HG02610 (cell line): ENCODE measurements at regions not wholly inside any gene's neighbourhood (a gene's known extent, or its start where the extent isn't known, plus 50 kb on each side); places are given as distances from the start of the nearest gene placed in this dataset.
A peak's percentile ranks its signal among the peaks of the same experiment; 100 is the strongest.
"Not testable (repeated sequence)": the region's sequence is repeated elsewhere in the genome, so short reads cannot be mapped to it uniquely, and the experiment has no call there.

ENCODE experiments used
- ATAC-seq: cut with Tn5 transposase; IDR thresholded peaks from one replicate; pipeline ENCODE4 v1.9.1; 2021; ENCODE audit warnings: mild to moderate bottlenecking, moderate library complexity; ENCODE audit not compliant: unreplicated experiment

DNA sequence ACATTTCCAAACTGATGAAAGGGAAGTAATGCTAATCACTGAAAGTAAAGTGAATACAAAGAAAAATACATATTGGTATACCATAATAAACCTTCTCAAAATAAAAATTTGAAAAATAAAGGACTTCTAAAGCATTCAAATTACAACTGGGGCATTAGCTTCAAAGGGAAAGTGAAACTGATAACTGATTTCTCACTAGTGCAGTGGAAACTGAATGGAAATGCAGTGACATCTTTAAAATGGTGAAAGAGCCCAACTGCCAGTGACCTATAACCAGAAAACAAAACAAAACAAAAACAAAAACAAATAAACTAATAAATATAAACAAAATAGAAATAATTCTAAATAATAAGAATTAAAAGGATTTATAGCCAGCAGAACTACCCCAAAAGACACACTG is 297.5 kb upstream of the GRIN3A start:
- peak; percentile 93 for ATAC-seq

DNA sequence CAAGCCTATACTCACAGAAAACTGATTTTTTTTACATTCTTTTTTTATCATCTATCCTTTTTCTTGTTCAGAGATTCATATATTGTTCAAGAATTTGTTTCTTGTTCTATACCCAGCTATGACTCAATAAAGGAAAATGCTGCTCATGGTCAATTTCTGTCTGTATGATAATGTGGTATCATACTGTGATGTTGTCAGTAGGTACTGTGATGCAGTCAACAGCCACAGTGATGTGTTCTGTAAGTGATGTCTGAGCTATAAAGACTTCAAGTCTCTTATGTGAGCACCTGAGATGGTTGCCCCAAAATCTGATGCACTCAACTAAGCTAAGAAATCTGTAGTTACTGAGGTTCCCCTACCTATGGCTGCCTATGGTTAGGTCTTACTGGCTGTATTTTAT is 294.2 kb upstream of the GRIN3A start:
- no peak for ATAC-seq

DNA sequence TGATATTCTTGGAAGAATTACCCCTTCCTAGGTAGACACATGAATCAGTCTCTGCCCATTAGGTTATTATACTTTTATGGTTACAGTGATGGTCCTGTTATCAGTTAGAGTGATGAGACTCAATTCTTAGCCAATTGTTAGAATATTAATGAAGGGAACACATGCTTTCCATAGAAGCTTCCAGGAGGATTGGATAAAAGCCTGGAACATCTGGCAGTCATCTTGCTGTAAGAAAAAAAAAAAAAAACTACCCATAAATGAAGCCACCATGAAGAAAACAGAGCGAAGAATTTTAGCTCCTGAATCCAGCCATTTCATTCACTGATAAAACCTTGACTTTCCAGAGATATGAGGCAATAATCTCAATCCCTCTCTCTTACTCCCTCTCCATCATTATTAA is 262.5 kb upstream of the GRIN3A start:
- no peak for ATAC-seq

DNA sequence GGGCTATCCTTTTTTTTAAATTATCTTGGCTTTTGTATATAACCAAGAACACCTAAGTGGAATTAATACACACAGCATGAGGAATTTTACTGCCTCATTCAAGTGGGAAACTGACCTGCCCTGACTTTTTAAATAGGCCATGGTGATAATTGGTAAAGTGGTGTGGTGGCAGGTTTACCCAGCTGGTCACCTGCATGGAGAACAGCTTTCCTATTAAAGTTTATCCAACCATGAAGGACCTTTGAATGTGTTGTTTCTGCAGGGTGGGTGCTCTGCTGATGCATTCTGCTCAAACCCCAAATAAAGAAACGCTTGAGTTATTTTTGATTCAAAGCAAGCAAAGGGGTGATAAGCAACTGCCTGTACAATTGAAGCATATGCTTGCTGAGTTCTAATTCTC is 261.0 kb upstream of the GRIN3A start:
- ATAC-seq, result no peak

DNA sequence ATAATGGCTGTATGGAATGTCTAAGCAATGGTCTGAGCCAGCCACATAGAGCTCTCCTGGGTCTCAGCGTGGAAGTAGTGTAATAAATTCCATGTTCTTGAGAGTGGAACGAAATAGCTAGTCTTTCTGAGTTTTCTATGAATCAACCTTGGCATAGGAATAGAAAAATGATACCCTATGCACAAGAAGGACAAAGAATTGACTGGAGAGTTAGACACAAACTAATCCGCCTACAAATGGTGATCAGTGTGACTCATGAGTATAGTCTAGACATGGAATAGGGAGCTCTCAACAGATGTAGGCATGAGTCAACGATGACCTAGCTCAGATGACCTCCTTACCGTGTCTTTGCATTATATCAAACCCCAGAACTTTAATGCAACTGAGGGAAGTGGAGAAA is 256.8 kb upstream of the GRIN3A start:
- no peak for ATAC-seq

DNA sequence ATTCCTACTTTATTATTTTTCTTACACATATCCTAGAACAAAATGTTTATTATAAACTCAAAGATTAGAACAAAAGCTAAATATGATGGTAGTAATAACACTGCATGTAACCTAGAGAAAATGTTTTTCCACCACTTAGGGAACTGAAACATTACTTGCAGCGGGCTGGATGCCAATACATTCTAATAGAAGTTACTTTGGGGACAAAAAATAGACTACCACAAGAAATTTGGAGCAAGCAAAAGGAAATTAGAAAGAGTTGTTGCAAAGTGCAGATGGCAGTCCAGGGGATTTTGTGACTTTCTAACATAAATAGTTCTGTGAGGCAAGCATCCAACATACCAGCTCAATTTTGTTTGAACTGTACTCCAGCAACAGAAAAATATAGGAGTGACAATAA is 255.3 kb upstream of the GRIN3A start:
- ATAC-seq, result no peak

DNA sequence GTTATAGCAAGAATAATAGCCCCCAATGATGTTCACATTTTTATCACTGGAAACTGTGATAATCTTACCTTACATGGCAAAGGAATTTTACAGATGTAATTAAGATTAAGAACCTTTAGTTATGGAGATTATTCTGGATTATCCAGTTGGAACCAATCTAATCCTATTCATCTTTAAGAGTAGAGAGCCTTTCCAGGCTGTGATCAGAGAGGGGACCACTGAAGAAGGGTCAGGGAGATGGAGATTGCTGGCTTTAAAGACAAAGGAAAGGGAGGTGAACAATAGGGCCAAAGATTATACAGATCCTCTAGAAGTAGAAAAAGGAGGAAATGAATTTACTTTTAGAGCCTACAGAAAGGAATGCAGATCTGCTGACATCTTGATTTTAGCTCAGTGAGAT is 253.5 kb upstream of the GRIN3A start:
- no peak for ATAC-seq

DNA sequence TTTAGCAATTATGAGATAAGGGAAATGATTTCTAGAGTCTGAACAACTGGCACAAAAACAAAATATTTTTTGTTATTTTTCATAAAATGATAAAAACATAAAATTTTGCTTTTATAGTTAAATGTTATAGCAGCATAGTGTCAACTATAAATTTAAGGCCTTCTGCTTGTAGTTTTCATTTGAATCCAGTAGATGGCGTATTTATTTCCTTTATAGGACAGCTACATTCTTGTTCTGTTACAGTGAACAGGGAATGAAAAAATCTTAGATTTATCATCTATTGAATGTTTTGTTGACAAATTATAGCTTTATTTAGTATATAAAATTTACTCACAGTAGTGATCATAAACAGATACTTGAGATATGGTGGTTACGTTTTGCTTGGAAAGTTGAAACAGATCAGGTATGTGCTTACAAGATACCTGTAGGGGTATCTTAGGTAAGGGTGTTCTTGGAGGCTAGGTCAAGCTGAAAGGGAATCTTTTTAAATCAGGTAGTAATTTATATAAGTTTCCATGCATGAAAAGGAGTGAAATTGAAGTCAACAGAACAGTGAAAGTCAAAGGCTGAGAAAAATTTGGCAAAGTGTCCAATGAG is 239.3 kb upstream of the GRIN3A start:
- ATAC-seq, result peak; percentile 83

DNA sequence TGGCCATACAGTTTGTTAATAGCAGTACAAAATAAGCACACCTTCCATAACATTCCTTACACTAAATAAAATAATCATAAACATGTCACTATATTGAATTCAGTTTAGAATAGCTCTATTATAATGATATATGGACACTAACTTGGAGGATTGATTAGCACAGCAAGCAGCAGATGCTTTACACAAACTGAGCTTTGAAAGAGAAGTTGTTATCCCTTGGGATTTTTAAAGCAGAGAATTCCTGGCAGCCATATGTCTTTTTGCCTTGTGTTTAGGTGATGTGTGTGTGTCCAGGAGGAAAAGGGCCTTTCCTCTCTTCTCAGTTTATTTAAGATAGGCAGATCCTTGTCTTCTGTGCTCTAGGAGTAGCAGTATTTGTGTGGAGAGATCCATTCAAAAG is 232.2 kb upstream of the GRIN3A start:
- no peak for ATAC-seq

DNA sequence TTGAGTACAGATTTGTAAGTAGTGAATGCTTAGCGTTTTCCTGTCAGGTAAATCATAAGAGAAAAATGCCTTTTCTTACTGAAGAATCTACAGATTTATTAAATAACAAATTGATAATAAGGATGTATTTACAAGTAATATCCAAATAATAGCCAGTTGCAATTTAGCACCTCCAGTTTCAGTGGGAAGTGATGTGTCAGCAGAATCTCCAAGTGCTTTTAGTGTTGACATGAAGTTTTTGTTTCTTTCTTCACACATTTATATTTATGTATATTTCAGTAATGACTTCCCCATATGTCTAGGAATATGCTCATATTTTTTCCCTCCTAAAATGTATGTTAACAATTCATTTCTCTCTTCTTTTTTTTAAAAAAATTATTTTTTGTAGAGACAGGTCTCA is 229.9 kb upstream of the GRIN3A start:
- ATAC-seq, result no peak

DNA sequence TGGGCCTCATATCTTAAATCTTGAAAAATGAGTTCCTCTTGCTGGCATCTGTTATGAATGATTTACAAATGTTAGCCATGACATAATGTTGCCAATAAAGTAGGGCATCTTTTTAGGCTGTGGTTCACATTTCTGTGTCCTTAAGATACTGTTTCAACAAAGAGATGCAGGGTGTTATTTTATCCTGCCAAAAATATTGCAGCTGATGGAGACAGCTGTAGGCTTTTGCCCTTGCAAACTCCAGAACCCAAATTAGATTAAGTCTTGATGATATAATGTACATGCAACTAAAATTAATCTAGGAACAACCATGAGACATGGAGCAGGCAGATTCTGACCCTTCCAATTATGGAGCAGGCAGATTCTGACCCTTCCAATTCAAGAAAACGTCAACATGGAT is 228.2 kb upstream of the GRIN3A start:
- no peak for ATAC-seq

DNA sequence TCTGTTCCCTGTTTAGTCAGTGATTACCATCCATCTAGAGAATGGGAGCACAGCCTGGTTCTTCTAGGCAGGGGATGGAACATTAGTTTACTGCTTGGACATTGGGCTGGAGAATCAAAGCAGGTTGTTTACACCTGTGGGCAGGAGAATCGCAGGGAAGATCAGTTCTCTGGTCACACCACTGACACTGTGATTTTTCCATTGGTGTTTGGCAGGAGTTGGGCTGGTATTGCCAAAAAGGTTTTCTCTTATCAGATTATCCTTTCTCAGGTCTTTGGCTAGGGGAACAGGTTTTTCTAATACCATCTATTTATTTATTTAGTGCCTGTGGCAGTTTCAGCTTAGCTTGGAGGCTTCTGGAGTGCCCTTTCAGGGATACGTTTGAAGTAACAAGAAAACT is 219.3 kb upstream of the GRIN3A start:
- no peak for ATAC-seq

DNA sequence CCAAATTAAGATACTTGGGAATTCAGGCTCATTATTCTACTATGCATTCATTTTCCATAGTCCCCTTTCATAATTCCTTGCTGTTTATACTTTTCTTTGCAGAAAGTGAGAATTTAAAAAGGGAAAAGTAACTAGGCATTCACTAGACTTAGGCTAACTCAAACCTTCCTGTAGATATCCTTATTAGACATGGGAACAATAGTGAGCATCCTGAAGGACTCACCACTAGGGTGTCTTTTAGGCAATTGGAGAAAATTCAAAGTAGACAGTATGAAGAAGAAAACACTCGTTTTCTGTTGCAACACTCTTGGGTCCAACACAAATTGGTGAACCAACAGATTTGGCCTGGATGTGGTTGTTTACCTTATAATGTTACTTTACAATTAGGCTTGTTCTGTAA is 213.2 kb upstream of the GRIN3A start:
- no peak for ATAC-seq

DNA sequence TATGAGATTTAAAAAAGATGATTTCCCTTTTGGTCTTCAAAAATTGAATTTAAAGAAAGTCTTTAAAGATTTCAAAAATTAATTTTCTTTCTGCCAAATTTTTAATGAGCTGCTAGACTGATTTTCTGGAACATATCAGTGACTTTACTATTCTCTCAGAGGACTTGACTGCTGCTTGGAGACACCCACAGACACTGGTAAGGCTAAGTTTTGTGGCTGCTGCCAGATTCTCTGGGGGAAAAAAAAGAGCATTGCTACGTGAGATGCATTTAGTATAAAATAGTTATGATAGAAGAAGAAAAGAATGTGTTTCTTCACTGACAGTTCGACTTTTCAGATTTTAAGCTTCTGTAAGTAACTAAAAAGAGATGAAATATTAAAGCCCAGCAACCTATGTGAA is 193.3 kb upstream of the GRIN3A start:
- ATAC-seq, result no peak

DNA sequence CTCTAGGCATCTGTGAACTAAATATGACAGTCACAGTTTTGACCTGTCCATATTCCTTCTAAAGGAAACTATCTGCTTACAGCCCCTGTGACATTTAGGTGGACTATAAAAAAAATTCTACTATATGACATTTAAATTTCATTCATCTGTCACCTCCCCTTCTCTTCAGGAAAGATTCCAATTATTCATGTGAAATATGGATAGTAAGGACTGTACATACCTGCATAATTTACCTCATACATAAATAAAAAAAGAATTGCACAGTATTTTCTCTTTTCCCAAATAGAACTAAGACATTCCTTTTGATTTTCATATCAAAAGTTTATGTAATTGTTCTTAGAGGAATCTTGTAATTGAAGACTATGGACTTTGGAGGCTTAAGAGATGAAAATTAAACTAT is 192.3 kb upstream of the GRIN3A start:
- no peak for ATAC-seq

DNA sequence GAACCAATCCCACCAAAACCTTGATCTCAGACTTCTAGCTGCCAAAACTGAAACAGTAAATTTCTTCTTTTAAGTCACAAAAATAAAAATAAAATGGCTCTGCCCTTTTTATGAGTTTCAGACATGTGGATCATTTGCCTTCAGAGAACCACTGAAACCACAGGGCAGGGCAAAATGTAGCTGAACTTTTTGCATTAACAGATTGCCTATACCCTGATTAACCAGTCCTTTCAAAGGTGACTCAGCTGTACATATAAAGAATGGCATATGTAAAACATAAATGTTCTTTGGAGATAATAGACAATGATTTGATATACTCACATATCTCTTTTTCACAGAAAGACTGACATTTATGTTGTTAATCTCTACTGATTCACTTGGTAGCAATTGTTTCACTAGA is 187.1 kb upstream of the GRIN3A start:
- no peak for ATAC-seq

DNA sequence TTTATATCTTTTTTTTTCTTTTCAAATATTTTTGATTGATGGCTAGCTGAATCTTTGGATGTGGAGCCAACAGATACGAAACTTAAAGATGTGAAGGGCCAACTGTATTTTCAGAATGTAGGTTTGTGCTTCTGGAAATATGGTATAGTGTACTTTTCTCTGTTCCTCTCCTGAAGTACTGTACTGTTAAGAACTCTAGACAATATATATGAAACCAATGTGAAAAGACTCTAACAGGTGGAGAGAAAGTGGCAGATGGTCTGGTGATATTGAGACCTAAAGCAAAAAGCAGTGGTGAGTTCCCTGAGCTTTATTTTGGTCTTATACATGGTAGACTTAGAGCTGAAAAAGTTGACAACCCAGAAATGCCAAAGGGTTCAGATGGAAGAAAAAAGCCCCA is 185.0 kb upstream of the GRIN3A start:
- no peak for ATAC-seq

DNA sequence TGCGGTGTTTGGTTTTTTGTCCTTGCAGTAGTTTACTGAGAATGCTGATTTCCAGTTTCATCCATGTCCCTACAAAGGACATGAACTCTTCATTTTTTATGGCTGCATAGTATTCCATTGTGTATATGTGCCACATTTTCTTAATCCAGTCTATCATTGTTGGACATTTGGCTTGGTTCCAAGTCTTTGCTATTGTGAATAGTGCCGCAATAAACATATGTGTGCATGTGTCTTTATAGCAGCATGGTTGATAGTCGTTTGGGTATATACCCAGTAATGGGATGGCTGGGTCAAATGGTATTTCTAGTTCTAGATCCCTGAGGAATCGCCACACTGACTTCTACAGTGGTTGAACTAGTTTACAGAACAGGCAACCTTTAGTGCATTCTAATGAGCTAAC is 178.5 kb upstream of the GRIN3A start:
- not testable (repeated sequence) for ATAC-seq

DNA sequence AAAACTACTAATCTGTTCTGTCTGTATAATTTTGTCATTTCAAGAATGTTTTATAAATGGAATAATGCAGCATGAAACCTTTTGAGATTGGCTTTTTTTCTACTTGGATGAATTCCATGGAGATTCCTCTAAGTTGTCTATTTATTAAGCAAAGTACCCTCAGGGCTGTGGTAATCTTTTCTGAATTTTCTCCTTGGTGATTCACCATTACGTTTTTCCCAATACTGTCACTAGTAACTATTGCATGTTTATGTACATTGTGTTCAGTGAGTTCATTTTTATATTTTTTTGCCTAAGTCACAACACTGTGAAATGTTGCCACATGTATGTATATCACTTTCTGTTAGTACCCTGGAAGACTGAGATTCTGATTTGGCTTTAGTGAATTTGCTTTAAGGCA is 177.0 kb upstream of the GRIN3A start:
- no peak for ATAC-seq

DNA sequence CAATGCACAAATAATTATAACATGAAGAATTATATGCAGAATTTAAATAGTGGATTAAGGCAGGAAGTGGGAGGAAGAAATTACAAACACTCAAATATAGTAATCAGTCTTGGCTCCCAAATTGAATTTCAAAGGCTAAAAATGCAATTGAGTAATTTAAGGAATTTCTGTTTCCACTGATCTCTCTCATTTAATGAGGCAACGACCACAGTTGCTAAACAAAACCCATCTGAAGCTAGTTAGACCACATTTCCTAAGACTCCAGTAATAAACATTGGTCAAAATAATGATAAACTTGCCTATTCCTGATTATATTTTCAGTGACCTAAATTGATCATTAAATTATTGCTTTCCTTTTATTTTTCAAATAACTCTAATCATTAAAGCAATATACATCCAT is 174.3 kb upstream of the GRIN3A start:
- ATAC-seq, result no peak

DNA sequence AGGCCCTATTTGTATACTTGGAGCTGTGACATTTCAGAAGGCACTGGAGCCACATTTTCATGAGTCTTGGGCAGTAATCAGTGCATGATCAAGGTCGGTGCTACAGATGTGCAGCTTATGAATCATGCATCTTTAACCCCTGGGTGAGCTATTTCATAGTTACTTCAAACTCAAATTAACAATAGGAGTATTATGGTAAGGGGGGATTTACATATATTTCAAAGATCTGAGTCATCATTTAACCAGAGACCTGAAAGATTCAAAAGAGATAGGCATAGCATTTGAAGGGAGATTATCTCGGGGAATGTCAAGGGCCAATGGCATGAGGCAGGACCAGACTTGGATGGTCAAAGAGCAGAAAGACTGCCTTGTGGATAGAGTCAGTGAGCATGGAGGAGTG is 169.0 kb upstream of the GRIN3A start:
- ATAC-seq, result no peak

DNA sequence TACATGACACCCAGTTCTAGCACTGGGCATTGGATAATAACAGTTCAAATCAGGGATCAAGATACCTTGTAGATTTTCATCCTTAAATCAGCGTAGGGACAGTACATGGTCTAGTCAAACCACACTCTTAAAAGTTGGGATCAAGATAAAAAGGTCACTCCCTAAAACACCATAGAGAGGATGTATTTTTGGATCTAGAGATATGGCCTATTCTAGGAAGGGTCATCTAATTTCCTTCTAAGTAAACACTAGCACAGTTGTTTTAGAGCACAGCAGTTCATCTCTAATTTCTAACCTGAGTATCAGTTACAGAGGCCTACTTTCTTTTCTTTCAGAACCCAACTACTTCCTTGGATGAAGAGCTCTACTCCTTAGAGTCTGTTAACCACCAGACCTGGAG is 166.4 kb upstream of the GRIN3A start:
- ATAC-seq, result no peak

DNA sequence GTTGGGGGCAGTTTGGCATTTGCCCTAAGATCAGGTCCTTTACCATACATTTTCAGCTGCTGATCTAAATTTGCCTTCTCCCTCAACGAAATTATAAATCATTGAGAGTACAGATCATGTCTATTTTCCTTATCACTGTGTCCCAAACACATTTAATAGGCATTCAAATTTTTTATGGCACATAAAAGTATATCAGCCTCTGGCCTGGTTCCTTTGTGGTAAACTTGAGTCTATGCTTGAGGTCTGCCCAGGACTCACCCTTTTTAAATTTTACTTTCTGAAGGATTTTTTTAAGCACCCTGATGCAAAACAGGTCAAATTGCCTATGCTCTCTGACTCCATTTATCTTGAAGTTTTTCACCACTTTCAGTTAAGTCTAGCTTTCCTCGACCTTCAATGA is 163.6 kb upstream of the GRIN3A start:
- no peak for ATAC-seq

DNA sequence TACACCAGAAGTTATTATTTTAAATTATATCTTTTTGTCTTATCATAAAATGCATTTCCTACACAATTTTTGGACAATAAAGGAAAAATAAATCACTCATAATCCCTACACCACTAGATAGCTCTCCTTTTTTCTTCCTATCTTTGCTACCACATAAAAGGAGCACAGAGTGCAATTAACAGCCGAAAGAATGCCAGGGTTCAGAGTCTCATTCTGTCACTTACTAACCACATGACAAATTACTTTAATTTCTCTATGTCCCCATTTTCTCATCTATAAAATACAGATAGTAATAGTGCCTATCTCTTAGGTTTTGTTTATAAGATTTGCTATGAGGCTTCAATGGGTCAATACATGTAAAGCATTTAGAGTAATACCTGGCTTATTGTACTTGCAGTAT is 158.7 kb upstream of the GRIN3A start:
- ATAC-seq, result no peak
